RWPE1 (cell line): ENCODE measurements at regions not wholly inside any gene's neighbourhood (a gene's known extent, or its start where the extent isn't known, plus 50 kb on each side); places are given as distances from the start of the nearest gene placed in this dataset.
"Not testable (repeated sequence)": the region's sequence is repeated elsewhere in the genome, so short reads cannot be mapped to it uniquely, and the experiment has no call there.

Experiments used
- CTCF ChIA-PET: fragments of 350-600 bp; sonication (Branson Sonifier 250); formaldehyde crosslinking; extraction: SDS; loops from one replicate; lab custom pipeline; 2021; lab: Yijun Ruan, JAX
- POLR2A ChIA-PET: fragments of 400-600 bp; formaldehyde crosslinking; extraction: SDS; loops from one replicate; lab custom pipeline; 2020; ENCODE audit warnings: antibody characterized with exemption; ENCODE audit not compliant: low non-redundant PET; lab: Yijun Ruan, JAX
- DNase-seq: peaks from one replicate; pipeline ENCODE4 v3.0.0; 2012; ENCODE audit warnings: low spot score
- H3K27ac ChIP-seq: fragments of 450-650 bp; 2 replicates; pipeline ENCODE4 v1.5.1; 2017
- CTCF ChIP-seq: fragments of 450-650 bp; conservative IDR thresholded peaks from 2 replicates; pipeline ENCODE4 v1.5.1; 2017; ENCODE audit warnings: low read depth, mild to moderate bottlenecking

GRCh38 chr5:100992354-100992753 is 89.3 kb upstream of the ST8SIA4 start:
- TF ChIP-seq CTCF, result no peak
- no peak for DNase-seq
- ChIA-PET CTCF (no interaction called here), POLR2A (no interaction called here)
- no peak overlapping the region for H3K27ac ChIP-seq

- POLR2A ChIA-PET, DNase-seq, CTCF ChIA-PET, H3K27ac ChIP-seq: not testable (repeated sequence)
These were observed 80.5 kb upstream of the ST8SIA4 start for GRCh38 chr5:100983601-100984000.

GRCh38 chr5:100974082-100974481 is 71.0 kb upstream of the ST8SIA4 start:
- TF ChIP-seq CTCF, result no peak
- no peak overlapping the region for H3K27ac ChIP-seq
- DNase-seq, result no peak
- ChIA-PET POLR2A (no interaction called here), CTCF (no interaction called here)

- ChIA-PET POLR2A (no interaction called here), CTCF (no interaction called here)
- no peak for DNase-seq
- no peak for TF ChIP-seq CTCF
- H3K27ac ChIP-seq, result no peak overlapping the region
These were observed 67.7 kb upstream of the ST8SIA4 start for GRCh38 chr5:100970646-100971255.

- no peak overlapping the region for H3K27ac ChIP-seq
- no peak for TF ChIP-seq CTCF
- POLR2A ChIA-PET, result no interaction called here
- DNase-seq, result no peak
- CTCF ChIA-PET, result interaction anchor here (0.6 kb wide), 1 partner anchor 381 kb away, joined by 4 read pairs; no protein-coding TSS in a partner anchor
These were observed 62.2 kb upstream of the ST8SIA4 start for GRCh38 chr5:100965291-100965690.
